NCI-H2029 treated with DMSO at 0.1 percent for 48 hours (cell line): ENCODE measurements at regions not wholly inside any gene's neighbourhood (a gene's known extent, or its start where the extent isn't known, plus 50 kb on each side); places are given as distances from the start of the nearest gene placed in this dataset.

Experiments used
- DNase-seq: peaks from one replicate; lab custom pipeline; 2025; lab: John Stamatoyannopoulos, UW

DNA sequence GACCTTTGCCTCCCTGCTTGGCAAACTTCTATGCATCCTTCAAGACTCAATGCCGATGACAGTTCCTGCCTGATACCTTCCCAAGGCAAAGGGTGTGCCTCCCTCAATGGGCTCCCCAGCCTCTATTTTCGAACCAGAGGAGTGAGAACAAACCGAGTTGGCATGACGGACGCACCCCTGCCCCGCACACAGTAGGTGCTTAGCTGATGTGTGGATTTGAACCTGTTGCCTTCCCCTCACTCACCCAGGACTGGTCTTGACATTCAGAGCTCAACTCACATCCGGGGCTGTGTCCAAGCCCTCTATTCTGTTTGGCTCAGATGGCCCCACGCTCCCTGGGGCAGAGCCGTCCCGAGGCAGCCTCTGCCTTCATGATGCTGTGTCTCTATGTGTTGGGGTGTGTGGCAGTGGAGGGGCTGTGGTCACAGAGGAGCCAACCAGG lies 52.2 kb upstream of the SLC6A11 start:
- no peak for DNase-seq

DNA sequence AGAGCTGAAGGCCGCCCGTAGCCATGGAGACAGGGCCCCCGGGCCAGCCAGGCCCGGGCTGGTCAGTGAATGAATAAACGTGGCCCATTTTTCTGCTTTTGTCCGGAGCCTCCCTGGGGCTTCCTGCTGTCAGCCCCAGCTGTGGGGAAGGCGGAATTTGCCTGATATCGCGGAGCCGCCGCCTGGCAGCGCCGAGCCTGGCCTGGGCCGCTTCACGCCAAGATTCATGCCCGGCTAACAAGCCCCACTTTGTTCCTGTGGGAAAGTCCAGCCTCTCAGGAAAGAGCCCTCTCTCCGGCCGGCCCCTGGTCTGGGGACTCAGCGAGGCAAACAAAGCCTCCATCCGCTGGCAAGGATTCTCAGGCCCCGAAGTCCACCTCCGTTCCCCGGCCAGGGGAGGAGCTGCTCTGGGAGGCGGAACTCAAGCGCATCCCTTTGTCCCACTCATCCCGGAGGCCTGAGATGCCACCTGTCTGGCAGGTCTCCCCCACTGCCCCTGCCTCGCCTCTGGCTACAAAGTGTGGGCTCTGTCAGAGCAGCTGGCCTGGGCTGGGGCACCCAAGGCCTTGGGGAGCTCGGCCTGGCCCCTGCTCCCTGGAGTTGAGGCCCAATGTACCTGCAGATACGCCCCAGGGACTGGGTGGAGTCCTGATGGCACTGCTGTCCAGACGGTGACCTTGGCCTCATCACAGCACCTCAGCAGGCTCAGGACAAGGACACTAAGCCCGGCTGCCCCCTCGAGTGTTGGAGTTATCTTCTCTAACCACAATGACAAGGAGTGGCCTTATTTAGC lies 51.6 kb upstream of the SLC6A11 start:
- no peak for DNase-seq

GRCh38 chr3:10766049-10766705 lies 49.9 kb upstream of the SLC6A11 start:
- DNase-seq = no peak
